Activated naive CD4-positive, alpha-beta T cell treated with anti-CD3 and anti-CD28 coated beads for 36 hours (primary cell): ENCODE measurements at regions not wholly inside any gene's neighbourhood (a gene's known extent, or its start where the extent isn't known, plus 50 kb on each side); places are given as distances from the start of the nearest gene placed in this dataset.
A peak's percentile ranks its signal among the peaks of the same experiment; 100 is the strongest.

ENCODE experiments used
- CTCF ChIA-PET: fragments of 350-600 bp; sonication (Branson Sonifier 250); formaldehyde crosslinking; loops from one replicate; lab custom pipeline; 2021; ENCODE audit warnings: antibody characterized with exemption; lab: Charles Lee
- DNase-seq: peaks from one replicate; pipeline ENCODE4 v3.0.0-alpha.2; 2020
- H3K27ac Mint-ChIP-seq: one replicate; pipeline ENCODE4 v1.8.0; 2021; ENCODE audit warnings: mild to moderate bottlenecking, mixed read lengths
- H3K27me3 Mint-ChIP-seq: one replicate; pipeline ENCODE4 v1.8.0; 2021; ENCODE audit warnings: low read depth, mixed read lengths
- H3K36me3 Mint-ChIP-seq: one replicate; pipeline ENCODE4 v1.8.0; 2021; ENCODE audit warnings: low read depth, mixed read lengths
- H3K4me1 Mint-ChIP-seq: one replicate; pipeline ENCODE4 v1.8.0; 2021; ENCODE audit warnings: low read depth, mixed read lengths
- H3K4me3 Mint-ChIP-seq: one replicate; pipeline ENCODE4 v1.8.0; 2021; ENCODE audit warnings: mild to moderate bottlenecking, moderate library complexity, mixed read lengths
- H3K9me3 Mint-ChIP-seq: one replicate; pipeline ENCODE4 v1.8.0; 2021; ENCODE audit warnings: mixed read lengths
- intact Hi-C: fragments of 100-400 bp; cut with micrococcal nuclease; formaldehyde crosslinking; loops from one replicate; pipeline ENCODE4 v1.15.1; 2023

DNA sequence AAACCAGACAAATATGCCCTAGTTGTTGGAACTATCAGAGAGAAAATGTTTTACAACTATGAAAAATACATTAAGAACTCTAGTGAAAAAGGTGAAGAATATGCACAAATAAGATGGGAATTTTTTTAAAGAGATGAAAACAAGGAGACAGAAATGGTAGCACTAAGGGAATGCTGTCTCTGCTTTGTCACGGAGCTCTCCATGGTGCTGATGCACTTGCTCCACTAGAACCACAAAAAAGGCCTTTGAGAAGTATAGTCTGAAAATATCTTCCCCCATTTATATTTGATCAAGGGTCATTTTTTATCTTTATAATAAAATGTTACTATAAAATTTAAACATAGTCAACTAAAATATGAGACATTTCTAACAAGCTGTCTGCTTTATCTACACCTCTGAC is 1655.5 kb upstream of the AGA start:
- Mint-ChIP-seq H3K4me1 (no peaks in the 10 kb centered on the region), H3K4me3 (no peak overlapping the region), H3K9me3 (peaks cover 2% of the 10 kb centered on the region), H3K36me3 (no peaks in the 10 kb centered on the region), H3K27ac (no peak overlapping the region), H3K27me3 (no peaks in the 10 kb centered on the region)
- CTCF ChIA-PET, result no interaction called here
- intact Hi-C loops, result no loop called here
- DNase-seq, result peak; percentile 5

GRCh38 chr4:179110356-179110755 is 1668.1 kb upstream of the AGA start:
- Mint-ChIP-seq H3K27ac (no peak overlapping the region), H3K4me1 (no peaks in the 10 kb centered on the region), H3K9me3 (peaks cover 8% of the 10 kb centered on the region), H3K36me3 (no peaks in the 10 kb centered on the region), H3K4me3 (no peak overlapping the region), H3K27me3 (no peaks in the 10 kb centered on the region)
- CTCF ChIA-PET, result no interaction called here
- no peak for DNase-seq
- intact Hi-C loops, result no loop called here

- Mint-ChIP-seq H3K27me3 (no peaks in the 10 kb centered on the region), H3K36me3 (no peaks in the 10 kb centered on the region), H3K9me3 (peaks cover 8% of the 10 kb centered on the region), H3K27ac (no peak overlapping the region), H3K4me3 (no peak overlapping the region), H3K4me1 (no peaks in the 10 kb centered on the region)
- no peak for DNase-seq
- intact Hi-C loops, result no loop called here
- CTCF ChIA-PET, result no interaction called here
Observed at GRCh38 chr4:179110816-179111215, 1668.6 kb upstream of the AGA start.

DNA sequence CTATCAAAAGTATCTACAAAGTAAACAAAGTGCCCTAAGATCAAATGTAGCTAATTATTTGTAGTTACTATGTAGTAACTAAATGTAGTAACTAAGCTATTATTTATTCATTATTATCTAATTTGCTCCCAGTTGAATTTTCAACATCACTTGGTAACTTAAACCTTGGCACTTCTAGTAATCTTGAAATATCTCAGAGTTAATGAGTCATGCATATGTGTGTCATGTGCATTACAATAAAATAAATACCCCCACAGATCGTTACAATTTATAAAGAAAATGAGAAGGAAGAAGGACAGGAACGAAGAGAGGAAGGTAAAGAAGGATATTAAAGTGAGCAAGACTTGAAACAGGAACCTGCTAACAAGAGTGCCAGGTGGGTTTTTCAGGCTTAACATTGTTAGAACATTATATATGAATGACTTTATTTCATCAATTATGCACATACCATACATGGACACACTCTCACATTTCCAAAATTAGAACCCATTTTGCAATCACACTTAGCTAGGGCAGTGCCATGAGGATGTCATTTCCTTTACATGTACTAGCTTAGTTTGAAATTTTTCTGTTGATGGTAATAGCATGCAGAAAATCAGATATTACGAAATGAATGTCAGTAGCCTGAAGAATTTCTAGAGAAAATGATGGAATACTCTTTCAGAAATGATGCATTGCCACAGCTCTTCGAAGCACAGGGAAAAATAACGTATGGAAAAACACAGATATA is 1670.4 kb upstream of the AGA start:
- intact Hi-C loops, result no loop called here
- Mint-ChIP-seq H3K4me3 (no peak overlapping the region), H3K9me3 (peaks cover 8% of the 10 kb centered on the region), H3K4me1 (no peaks in the 10 kb centered on the region), H3K36me3 (no peaks in the 10 kb centered on the region), H3K27ac (no peak overlapping the region), H3K27me3 (no peaks in the 10 kb centered on the region)
- CTCF ChIA-PET, result no interaction called here
- DNase-seq, result no peak

- H3K4me1 Mint-ChIP-seq, result no peaks in the 10 kb centered on the region
- DNase-seq, result no peak
- CTCF ChIA-PET, result no interaction called here
- no peak overlapping the region for H3K4me3 Mint-ChIP-seq
- no peak overlapping the region for H3K27ac Mint-ChIP-seq
- H3K27me3 Mint-ChIP-seq, result no peaks in the 10 kb centered on the region
- intact Hi-C loops, result no loop called here
- H3K9me3 Mint-ChIP-seq, result peaks cover 6% of the 10 kb centered on the region
- H3K36me3 Mint-ChIP-seq, result no peaks in the 10 kb centered on the region
Observed at GRCh38 chr4:179114615-179115014, 1672.4 kb upstream of the AGA start.

GRCh38 chr4:179116011-179116410 is 1673.8 kb upstream of the AGA start:
- Mint-ChIP-seq H3K27me3 (no peaks in the 10 kb centered on the region), H3K36me3 (no peaks in the 10 kb centered on the region), H3K4me1 (no peaks in the 10 kb centered on the region), H3K4me3 (no peak overlapping the region), H3K9me3 (peaks cover 6% of the 10 kb centered on the region), H3K27ac (no peak overlapping the region)
- no peak for DNase-seq
- CTCF ChIA-PET, result interaction anchor here (0.6 kb wide), 1 partner anchor 453 kb away, joined by 6 read pairs; no protein-coding TSS in a partner anchor
- intact Hi-C loops, result no loop called here

DNA sequence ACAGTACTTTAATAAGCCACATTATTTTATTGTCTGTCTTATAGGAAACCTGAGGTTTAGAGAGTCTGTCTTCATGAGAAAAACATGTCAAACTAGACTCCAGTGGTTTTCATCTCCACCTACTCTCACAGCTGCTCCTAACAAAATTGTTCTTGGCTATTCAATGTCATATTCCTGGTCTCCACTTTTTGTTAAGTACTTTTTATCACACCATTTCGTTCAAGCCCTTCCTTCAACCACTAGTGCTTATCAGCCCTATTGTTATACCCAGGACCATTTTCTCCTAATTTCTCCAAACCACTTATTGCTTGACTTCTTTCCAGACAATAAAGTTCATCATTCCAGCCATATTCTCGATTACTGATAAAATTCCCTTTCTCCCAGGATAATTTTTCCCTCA is 1674.3 kb upstream of the AGA start:
- Mint-ChIP-seq H3K36me3 (no peaks in the 10 kb centered on the region), H3K27ac (no peak overlapping the region), H3K4me1 (no peaks in the 10 kb centered on the region), H3K27me3 (no peaks in the 10 kb centered on the region), H3K4me3 (no peak overlapping the region), H3K9me3 (peaks cover 5% of the 10 kb centered on the region)
- DNase-seq, result no peak
- CTCF ChIA-PET, result no interaction called here
- intact Hi-C loops, result no loop called here

- Mint-ChIP-seq H3K4me3 (no peak overlapping the region), H3K9me3 (peaks cover 2% of the 10 kb centered on the region), H3K27me3 (no peaks in the 10 kb centered on the region), H3K36me3 (no peaks in the 10 kb centered on the region), H3K27ac (no peak overlapping the region), H3K4me1 (no peaks in the 10 kb centered on the region)
- no peak for DNase-seq
- intact Hi-C loops, result no loop called here
- CTCF ChIA-PET, result no interaction called here
Observed at GRCh38 chr4:179123084-179123483, 1680.8 kb upstream of the AGA start.

GRCh38 chr4:179124419-179124818 is 1682.2 kb upstream of the AGA start:
- no peaks in the 10 kb centered on the region for H3K36me3 Mint-ChIP-seq
- no peak overlapping the region for H3K27ac Mint-ChIP-seq
- CTCF ChIA-PET, result no interaction called here
- H3K4me1 Mint-ChIP-seq, result no peaks in the 10 kb centered on the region
- H3K4me3 Mint-ChIP-seq, result no peak overlapping the region
- intact Hi-C loops, result no loop called here
- no peak for DNase-seq
- H3K27me3 Mint-ChIP-seq, result no peaks in the 10 kb centered on the region
- peaks cover 2% of the 10 kb centered on the region for H3K9me3 Mint-ChIP-seq

GRCh38 chr4:179124957-179125356 is 1682.7 kb upstream of the AGA start:
- Mint-ChIP-seq H3K27me3 (no peaks in the 10 kb centered on the region), H3K9me3 (peaks cover 3% of the 10 kb centered on the region), H3K27ac (no peak overlapping the region), H3K36me3 (no peaks in the 10 kb centered on the region), H3K4me3 (no peak overlapping the region), H3K4me1 (no peaks in the 10 kb centered on the region)
- intact Hi-C loops, result no loop called here
- CTCF ChIA-PET, result no interaction called here
- no peak for DNase-seq

DNA sequence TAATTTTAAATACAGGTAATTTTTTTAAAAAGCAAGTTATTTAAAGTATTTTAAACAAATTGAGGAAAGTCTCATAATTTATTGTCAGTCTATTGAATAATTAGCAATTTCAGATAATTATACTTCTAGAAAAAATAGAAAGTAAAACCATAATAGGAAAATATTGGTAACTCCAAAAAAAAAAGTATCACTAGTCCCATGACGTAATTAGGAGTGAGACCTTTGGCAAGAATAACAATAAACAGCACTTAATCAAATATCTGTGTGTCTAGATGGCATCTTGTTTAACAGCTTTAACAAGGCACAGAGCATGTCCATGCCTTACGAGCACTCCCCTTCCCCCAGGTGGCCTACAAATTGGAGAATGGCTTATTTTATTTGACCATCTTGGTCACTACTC is 1683.6 kb upstream of the AGA start:
- Mint-ChIP-seq H3K36me3 (no peaks in the 10 kb centered on the region), H3K9me3 (peaks cover 3% of the 10 kb centered on the region), H3K27ac (no peak overlapping the region), H3K27me3 (no peaks in the 10 kb centered on the region), H3K4me3 (no peak overlapping the region), H3K4me1 (no peaks in the 10 kb centered on the region)
- CTCF ChIA-PET, result no interaction called here
- intact Hi-C loops, result no loop called here
- no peak for DNase-seq

DNA sequence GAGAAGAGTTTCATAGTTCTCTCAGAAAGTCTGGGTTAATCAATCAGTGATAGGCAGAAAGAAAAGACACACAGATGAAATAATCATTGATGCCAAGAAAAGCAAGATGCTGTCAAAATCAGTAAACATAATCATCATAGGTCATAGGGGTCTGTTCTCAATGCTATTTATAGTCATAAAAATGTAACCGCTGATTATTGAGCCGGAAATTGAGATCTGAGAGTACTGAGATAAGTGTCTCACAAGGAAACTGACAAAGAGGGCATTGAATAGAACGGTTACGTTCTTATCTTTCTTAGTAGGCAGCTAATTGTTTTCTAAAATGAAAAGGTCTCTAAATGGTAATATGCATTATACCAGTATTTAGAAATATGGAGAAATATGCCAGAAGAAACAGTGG is 1686.1 kb upstream of the AGA start:
- Mint-ChIP-seq H3K4me1 (no peaks in the 10 kb centered on the region), H3K27me3 (no peaks in the 10 kb centered on the region), H3K36me3 (no peaks in the 10 kb centered on the region), H3K27ac (no peak overlapping the region), H3K9me3 (peaks cover 3% of the 10 kb centered on the region), H3K4me3 (no peak overlapping the region)
- no peak for DNase-seq
- CTCF ChIA-PET, result no interaction called here
- intact Hi-C loops, result no loop called here

DNA sequence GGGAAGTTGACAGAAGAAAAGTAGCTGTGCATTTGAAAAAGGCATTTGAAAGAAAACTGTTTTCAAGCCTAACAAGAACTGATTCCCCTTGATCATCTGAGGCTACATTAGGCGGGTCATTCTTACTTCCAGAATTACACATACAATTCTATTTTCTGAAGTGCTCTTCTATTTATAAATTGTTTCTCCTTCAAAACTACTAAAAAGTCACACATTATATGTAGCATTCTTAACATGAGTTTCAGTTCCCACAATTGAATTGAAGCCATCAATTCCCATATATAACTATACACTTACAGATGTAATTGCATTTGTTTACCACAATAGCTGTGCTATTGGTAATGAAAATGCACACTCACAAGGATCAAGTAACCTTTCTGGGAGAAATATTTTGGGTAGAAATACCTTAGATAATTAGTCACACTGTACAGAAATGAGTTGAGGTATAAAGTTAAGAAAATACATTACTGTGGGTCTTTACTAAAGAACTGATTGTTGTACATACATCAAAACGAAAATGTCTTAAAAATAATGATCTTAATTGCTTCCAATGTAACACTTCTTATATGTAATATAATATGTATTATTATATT is 1688.0 kb upstream of the AGA start:
- H3K4me3 Mint-ChIP-seq, result no peak overlapping the region

More for the DNA sequence above, 1688.0 kb upstream of the AGA start:
- CTCF ChIA-PET, result no interaction called here
- Mint-ChIP-seq H3K4me1 (no peaks in the 10 kb centered on the region), H3K27me3 (no peaks in the 10 kb centered on the region), H3K9me3 (peaks cover 1% of the 10 kb centered on the region), H3K27ac (no peak overlapping the region), H3K36me3 (no peaks in the 10 kb centered on the region)
- intact Hi-C loops, result no loop called here
- no peak for DNase-seq
